ENCODE measurements at regions not wholly inside any gene's neighbourhood (a gene's known extent, or its start where the extent isn't known, plus 50 kb on each side); places are given as distances from the start of the nearest gene placed in this dataset.
A peak's percentile ranks its signal among the peaks of the same experiment; 100 is the strongest.

DNA sequence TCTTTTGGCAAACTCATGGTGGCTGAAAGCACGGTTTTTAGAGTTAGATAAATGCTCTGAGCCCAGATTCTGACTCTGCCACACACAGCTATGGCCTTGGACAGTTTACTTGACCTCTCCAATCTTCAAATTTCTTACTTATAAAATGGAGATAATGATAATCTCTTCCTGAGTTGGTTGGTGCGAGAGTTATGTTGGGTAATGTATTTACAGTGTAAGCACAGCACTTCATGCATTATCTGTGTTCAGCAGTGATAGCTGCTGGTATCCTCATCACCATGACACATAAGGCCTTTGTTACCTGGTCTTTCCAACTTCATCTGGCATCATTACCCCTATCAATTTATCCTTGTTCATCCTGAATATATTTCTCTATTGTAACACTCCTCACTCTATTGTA is 178.8 kb upstream of the ELL2 start:
- no peak for DNase-seq (ENCODE audit: low read depth)

DNA sequence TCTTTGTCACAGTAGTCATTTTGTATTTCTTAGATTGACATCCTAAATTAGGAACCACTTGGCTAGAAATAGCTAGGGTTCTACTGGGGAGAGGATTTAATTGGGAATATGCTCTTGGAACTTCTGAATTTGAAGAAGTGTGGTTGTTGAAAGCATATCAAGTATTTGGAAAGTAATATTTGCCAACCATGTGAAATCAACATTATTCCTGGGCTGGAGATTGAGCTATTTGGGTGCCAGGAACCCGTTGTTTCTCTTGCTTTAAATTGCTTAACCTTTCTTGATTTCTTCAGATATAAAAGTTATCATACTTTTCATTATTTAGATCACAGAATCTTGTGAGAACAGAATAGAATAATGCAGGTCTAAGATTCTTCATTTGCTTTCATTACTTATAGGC is 178.4 kb upstream of the ELL2 start:
- DNase-seq (ENCODE audit: low read depth) = no peak

DNA sequence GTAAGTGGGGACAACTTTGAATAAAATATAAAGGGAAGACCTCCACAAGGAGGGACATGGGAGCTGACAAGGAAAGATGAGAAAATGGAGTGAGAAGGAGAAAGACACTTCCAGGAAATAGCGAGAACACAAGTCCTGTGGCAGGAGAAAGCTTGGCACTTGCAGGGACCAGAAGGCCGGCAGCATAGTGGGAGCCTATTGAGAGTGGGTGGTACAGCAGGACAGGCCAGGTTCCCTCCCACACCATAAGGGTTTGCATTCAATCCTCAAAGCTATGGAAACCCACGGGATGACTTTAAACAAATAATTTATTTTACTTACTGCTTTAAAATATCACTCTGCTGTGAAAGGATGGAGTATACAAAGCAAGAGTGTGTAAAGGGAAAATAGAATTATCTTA is 173.2 kb upstream of the ELL2 start:
- DNase-seq (ENCODE audit: low read depth) = no peak

DNA sequence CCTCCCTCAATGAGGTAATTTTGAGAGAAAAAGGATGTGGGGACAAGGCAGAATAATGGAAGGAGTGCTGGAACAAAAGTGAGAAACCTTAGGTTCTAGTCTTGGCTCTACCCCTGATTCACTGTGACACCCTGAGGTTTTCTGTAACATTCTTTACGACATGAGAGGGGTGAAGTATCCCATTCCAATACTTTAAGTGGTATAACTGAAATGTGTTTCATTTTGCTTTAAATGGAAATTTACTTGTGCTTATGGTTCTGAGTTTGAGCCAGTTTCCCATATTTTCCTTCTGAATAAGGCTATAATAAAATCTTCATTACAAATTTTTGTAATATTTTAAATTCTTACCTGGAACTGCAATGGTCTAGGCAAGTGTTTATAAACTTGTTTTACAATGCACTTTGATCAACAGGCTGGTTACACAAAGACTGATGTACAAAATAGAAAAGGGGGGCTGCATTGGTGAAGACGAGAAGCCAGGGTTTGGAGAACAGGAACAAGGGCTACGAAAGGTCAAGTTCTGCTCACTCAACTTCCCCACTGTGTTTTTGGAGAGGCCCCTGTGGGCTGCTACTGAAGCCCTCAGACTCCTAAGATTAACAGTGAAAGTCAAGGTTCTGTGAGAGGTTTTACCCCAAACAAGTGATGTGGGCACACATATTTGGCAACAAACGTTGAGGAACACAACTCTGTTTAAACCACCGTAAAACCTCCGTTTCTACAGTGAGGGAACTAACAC is 171.9 kb upstream of the ELL2 start:
- DNase-seq (ENCODE audit: low read depth) = no peak

DNA sequence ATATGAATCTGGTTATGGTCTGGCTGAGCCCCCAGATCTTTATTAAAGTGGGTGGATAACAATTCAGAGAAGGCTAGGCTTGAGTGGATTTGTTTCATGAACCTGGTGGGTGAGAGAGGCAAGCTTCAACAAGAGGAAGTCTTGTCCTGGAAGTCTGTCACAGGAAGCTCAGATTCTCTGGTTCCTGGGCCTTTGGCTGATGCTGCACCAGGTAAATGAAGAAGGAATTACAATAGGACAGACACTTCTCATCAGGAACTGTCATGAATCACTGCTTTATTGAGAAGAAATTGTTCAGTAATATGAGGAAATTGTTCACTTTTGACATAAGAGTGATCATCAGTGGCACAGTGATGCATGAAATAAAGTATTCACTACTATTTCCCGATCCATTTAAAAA is 167.6 kb upstream of the ELL2 start:
- DNase-seq (ENCODE audit: low read depth) = no peak

GRCh38 chr5:96128204-96128864 is 166.7 kb upstream of the ELL2 start:
- DNase-seq (ENCODE audit: low read depth) = no peak

DNA sequence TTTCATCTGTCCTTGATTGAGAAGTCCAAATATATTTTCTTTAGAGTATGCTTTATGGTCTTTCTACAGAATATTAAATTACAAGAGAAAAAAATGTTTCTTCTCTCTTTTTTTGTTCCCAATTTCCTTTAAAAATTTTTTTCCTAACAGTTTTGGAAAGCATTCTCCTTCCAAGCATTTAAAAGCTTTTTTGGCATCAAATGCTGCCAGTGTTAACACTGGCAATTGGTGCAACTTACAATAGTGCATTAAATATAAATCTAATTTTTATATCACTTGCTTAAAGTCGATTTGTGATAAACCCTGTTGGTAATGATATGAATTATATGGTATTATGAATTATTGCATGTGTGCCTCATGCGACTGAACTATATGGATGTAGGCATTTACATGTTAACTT is 165.9 kb upstream of the ELL2 start:
- DNase-seq (ENCODE audit: low read depth) = no peak

- peak; percentile 45 for DNase-seq (ENCODE audit: low read depth)
Measured at GRCh38 chr5:96125231-96125891, 163.7 kb upstream of the ELL2 start.

DNA sequence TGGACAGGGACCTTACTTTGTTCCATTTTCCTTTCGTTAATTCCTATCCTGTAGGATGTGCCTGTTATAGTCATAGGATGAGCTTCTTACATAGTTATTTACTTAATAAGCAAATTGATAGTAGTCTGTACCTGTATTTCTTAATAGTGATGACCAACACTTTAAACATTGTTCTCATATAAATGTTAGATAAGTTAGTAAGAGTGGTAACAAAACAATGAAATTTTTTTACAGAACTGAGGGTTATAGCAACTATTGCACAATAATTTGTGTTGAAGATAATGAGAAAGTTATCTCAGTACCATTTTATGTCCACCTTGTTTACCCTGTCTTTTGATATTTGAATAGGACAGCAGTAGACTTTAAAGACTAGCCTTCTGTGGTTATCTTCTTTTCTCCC is 162.9 kb upstream of the ELL2 start:
- DNase-seq (ENCODE audit: low read depth) = no peak

- DNase-seq (ENCODE audit: low read depth) = no peak
Measured at GRCh38 chr5:96123418-96123817, 161.8 kb upstream of the ELL2 start.

- DNase-seq (ENCODE audit: low read depth) = no peak
Measured at GRCh38 chr5:96121364-96121763, 159.7 kb upstream of the ELL2 start.

DNA sequence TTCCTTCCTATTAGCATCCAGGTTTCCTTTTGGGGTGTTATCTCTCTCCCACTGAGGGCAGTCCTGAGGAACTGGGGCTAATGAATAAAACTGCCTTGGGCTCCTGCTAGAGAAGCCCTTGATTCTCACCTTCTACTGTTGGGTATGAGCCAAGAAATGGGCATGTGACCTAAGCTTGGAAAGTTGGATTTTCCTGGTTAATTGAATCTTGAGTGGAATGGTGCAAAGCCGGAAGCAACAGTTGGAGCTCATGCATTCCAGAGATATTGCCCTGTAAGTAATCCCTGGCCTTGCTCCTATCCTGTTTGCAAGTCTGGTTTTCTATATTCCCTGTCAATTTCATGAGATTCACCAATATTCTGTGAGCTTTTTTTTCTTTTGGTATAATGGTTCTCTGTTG is 158.5 kb upstream of the ELL2 start:
- no peak for DNase-seq (ENCODE audit: low read depth)

DNA sequence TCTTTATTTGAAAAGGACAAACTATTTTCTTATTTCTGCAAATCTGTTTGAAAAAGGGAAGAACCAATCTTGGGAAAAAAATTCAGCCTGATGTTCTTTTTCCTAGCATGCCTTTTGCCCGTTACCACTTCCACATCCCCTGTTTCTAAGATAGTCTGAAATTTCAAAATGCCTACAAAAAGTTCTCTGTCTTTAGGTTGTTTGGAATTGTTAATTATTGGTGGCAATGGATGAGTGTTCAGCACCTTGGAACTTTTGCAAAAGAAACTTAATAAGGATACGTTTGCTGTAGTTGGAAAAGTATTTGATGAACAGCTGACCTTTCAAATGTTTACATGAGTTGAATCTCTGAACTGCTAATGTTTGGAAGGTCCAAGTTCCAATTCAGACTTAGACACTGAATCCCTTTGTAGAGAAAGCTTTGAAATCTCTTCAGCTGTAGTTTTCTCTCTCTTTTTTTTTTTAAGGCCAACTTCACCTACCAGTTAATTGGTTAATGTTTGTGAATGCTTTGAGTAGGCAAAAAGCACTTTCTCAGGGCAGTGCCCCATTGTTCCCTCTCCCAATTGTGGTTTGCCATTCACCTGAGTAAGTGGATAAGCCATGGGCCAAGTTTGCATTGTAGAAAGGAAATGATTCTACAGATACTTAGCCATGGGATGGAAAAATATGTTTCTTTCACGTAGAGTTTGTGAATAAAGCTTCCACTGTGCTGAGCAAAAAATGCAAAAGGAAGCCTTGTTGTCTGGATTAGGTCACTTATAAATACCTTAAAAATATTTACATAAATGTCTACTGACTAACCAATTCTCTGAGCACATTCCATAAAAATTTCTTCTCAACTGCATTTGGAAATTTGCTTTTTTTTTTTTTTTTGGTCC is 156.4 kb upstream of the ELL2 start:
- DNase-seq (ENCODE audit: low read depth) = no peak

DNA sequence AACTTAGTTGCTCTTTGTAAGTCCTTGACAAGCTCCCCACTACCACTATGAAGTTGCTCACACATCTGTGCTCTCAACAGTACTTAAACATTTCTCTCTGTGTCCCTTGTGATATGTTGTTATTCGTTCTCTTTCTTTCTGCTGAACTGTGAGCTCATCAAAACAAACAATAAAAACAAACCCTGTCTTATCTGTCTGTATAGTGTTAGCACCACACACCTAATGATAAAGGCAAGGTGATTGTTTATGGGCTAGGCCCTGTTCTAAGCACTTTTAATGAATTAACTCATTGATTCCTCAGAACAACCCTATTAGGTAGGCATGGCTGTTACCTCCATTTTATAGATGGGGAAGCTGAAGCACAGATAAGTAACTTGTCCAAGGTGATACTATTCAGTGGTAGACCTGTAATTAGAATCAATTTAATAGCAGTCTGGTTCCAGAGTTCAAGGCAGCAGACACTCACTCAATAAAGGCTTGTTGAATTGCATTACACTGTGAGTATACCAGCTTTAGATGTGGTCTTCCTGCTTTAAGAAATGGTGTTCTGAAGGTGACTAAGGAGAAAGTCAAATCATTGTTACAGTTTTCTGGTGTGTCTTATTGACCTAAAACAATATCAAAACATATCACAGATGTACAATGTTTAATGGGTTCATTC is 153.6 kb upstream of the ELL2 start:
- DNase-seq (ENCODE audit: low read depth) = no peak

DNA sequence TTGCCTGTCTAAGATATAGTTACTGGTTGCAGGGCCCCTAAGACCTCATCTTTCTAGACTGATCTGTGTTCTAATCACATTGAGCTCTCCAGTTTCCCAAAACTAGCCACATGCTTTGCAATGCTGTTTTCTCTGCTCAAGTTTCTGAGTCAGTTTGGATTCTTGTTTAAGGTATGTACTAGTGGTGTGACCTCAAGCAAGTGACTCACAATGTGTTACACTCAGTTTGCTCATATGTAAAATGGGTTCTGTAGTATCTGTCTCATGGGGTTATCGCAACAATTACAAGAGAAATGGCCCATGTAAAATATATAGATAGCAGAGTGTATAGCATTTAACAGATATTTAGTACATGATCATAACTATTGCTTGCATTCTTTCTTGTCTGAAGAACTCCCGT is 153.1 kb upstream of the ELL2 start:
- DNase-seq (ENCODE audit: low read depth) = no peak

DNA sequence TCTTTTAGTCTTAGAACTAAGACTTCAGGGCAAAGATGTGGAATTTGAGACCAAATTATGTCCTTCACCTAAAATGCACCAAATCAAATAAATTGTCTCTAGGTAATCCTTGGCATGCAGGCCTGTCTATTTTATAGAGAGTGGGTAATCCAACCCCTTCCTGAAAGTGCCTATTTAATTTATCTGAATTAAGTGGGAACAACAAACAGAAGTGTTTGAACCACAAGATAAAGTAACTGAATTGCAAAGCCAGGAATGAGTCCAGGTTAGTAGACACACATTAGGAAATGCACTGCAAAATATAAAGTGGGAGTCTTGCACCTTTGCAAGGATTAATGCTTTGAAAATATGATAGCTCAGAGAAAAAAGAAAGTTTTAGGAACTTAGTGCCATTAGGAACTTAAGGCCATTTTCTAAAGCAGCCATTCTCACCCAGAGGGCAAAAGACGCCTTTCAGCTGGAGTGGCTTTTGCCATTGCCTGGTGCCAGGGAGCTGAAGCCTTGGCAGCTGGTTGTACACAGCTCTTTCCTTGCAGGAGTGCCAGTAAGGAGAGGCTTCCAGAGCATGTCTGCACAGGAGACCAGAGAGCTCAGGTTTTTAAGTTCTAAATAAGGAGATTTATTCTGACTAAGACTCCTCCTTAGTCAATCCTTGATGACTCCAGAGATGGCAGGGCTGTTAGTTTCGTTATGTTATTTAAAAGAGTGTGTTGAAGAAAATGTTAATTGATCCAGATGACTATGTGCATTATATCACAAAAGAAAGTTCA is 151.7 kb upstream of the ELL2 start:
- peak; percentile 24 for DNase-seq (ENCODE audit: low read depth)

GRCh38 chr5:96112703-96113102 is 151.1 kb upstream of the ELL2 start:
- DNase-seq (ENCODE audit: low read depth) = no peak

- DNase-seq (ENCODE audit: low read depth) = no peak
Measured at GRCh38 chr5:96112123-96112670, 150.5 kb upstream of the ELL2 start.

GRCh38 chr5:96111080-96111756 is 149.6 kb upstream of the ELL2 start:
- DNase-seq (ENCODE audit: low read depth) = no peak

Measured in myocyte (in vitro differentiated cells).